C4-2B (cell line): ENCODE measurements at regions not wholly inside any gene's neighbourhood (a gene's known extent, or its start where the extent isn't known, plus 50 kb on each side); places are given as distances from the start of the nearest gene placed in this dataset.
A peak's percentile ranks its signal among the peaks of the same experiment; 100 is the strongest.

Source experiments
- H3K27ac ChIP-seq: fragments of 450-650 bp; 2 replicates; pipeline ENCODE4 v1.5.1; 2017
- CTCF ChIP-seq: fragments of 450-650 bp; conservative IDR thresholded peaks from 2 replicates; pipeline ENCODE4 v1.5.1; 2017; ENCODE audit warnings: mild to moderate bottlenecking
- ZFX ChIP-seq: fragments of 450-650 bp; IDR thresholded peaks from 2 replicates; pipeline ENCODE4 v1.6.1; 2017

GRCh38 chr9:19600538-19600937 is 188.3 kb downstream of the SLC24A2 start:
- no peak for TF ChIP-seq CTCF
- no peak for TF ChIP-seq ZFX
- no peak overlapping the region for H3K27ac ChIP-seq

GRCh38 chr9:19598722-19599121 is 189.9 kb downstream of the ACER2 start:
- TF ChIP-seq CTCF (no peak), ZFX (no peak)
- no peak overlapping the region for H3K27ac ChIP-seq

GRCh38 chr9:19597176-19597575 is 188.4 kb downstream of the ACER2 start:
- H3K27ac ChIP-seq: no peak overlapping the region
- TF ChIP-seq ZFX (no peak), CTCF (no peak)

- TF ChIP-seq CTCF (no peak), ZFX (no peak)
Measured at GRCh38 chr9:19595003-19595402, 186.2 kb downstream of the ACER2 start.

GRCh38 chr9:19587678-19588077 is 178.9 kb downstream of the ACER2 start:
- TF ChIP-seq ZFX (no peak), CTCF (no peak)
- H3K27ac ChIP-seq: no peak overlapping the region

More at GRCh38 chr9:19595003-19595402, 186.2 kb downstream of the ACER2 start:
- H3K27ac ChIP-seq: no peak overlapping the region

GRCh38 chr9:19583890-19584289 is 175.1 kb downstream of the ACER2 start:
- TF ChIP-seq CTCF: peak; percentile 27
- TF ChIP-seq ZFX: no peak
- H3K27ac ChIP-seq: no peak overlapping the region

GRCh38 chr9:19577411-19577810 is 168.6 kb downstream of the ACER2 start:
- H3K27ac ChIP-seq: no peak overlapping the region
- TF ChIP-seq ZFX: no peak
- TF ChIP-seq CTCF: no peak
